ENCODE measurements at regions not wholly inside any gene's neighbourhood (a gene's known extent, or its start where the extent isn't known, plus 50 kb on each side); places are given as distances from the start of the nearest gene placed in this dataset.

GRCh38 chr19:29409076-29409862, 116.5 kb upstream of the VSTM2B start:
- H3K4me3 ChIP-seq (ENCODE audit: low read depth, low read length): no peak overlapping the region
- DNase-seq (ENCODE audit: low read depth): no peak
- TF ChIP-seq, protein P1, sequence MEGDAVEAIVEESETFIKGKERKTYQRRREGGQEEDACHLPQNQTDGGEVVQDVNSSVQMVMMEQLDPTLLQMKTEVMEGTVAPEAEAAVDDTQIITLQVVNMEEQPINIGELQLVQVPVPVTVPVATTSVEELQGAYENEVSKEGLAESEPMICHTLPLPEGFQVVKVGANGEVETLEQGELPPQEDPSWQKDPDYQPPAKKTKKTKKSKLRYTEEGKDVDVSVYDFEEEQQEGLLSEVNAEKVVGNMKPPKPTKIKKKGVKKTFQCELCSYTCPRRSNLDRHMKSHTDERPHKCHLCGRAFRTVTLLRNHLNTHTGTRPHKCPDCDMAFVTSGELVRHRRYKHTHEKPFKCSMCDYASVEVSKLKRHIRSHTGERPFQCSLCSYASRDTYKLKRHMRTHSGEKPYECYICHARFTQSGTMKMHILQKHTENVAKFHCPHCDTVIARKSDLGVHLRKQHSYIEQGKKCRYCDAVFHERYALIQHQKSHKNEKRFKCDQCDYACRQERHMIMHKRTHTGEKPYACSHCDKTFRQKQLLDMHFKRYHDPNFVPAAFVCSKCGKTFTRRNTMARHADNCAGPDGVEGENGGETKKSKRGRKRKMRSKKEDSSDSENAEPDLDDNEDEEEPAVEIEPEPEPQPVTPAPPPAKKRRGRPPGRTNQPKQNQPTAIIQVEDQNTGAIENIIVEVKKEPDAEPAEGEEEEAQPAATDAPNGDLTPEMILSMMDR (IDR thresholded peaks at IDR 0.05; ENCODE audit: low read depth, low read length, missing control alignments): no peak
- in situ Hi-C loops (cut with HindIII; ENCODE audit: low sequenced_read_pairs): no loop called here

GRCh38 chr19:29410601-29411000, 115.2 kb upstream of the VSTM2B start:
- in situ Hi-C loops (cut with HindIII; ENCODE audit: low sequenced_read_pairs): no loop called here
- no peak for DNase-seq (ENCODE audit: low read depth)
- H3K4me3 ChIP-seq (ENCODE audit: low read depth, low read length): no peak overlapping the region
- TF ChIP-seq, protein P1 (IDR thresholded peaks at IDR 0.05; ENCODE audit: low read depth, low read length, missing control alignments): no peak

GRCh38 chr19:29411113-29411581, 114.6 kb upstream of the VSTM2B start:
- in situ Hi-C loops (cut with HindIII; ENCODE audit: low sequenced_read_pairs): no loop called here
- no peak overlapping the region for H3K4me3 ChIP-seq (ENCODE audit: low read depth, low read length)
- DNase-seq (ENCODE audit: low read depth): no peak
- TF ChIP-seq, protein P1 (IDR thresholded peaks at IDR 0.05; ENCODE audit: low read depth, low read length, missing control alignments): no peak

- DNase-seq (ENCODE audit: low read depth): no peak
- TF ChIP-seq, protein P1 (IDR thresholded peaks at IDR 0.05; ENCODE audit: low read depth, low read length, missing control alignments): no peak
- no peak overlapping the region for H3K4me3 ChIP-seq (ENCODE audit: low read depth, low read length)
- in situ Hi-C loops (cut with HindIII; ENCODE audit: low sequenced_read_pairs): no loop called here
Measured at GRCh38 chr19:29413435-29413834, 112.4 kb upstream of the VSTM2B start.

GRCh38 chr19:29415507-29415906, 110.3 kb upstream of the VSTM2B start:
- TF ChIP-seq, protein P1 (IDR thresholded peaks at IDR 0.05; ENCODE audit: low read depth, low read length, missing control alignments): no peak
- no peak for DNase-seq (ENCODE audit: low read depth)
- in situ Hi-C loops (cut with HindIII; ENCODE audit: low sequenced_read_pairs): no loop called here

DNA sequence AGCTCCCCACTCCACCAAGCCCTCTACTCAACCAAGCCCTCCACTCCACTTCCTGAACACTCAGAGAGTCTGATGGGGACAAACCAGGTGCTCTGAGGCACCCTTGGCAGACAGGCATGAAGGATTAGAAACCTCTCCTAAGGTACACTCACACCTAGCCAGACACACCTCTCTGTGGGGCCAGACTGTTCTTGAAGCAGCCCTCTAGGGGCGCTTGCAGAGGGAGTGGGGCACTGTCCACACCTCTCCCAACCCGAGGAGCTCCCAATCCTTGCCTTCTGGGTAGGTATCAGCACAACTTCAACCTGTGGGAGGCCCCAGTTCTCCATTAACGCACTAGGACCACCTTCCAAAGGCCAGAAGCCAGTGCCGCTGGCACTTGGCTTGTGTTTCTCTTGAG, 108.7 kb upstream of the VSTM2B start:
- in situ Hi-C loops (cut with HindIII; ENCODE audit: low sequenced_read_pairs): no loop called here
- TF ChIP-seq, protein P1 (IDR thresholded peaks at IDR 0.05; ENCODE audit: low read depth, low read length, missing control alignments): no peak
- no peak for DNase-seq (ENCODE audit: low read depth)
- H3K4me3 ChIP-seq (ENCODE audit: low read depth, low read length): no peak overlapping the region

More at GRCh38 chr19:29415507-29415906, 110.3 kb upstream of the VSTM2B start:
- no peak overlapping the region for H3K4me3 ChIP-seq (ENCODE audit: low read depth, low read length)

Measured in astrocyte of the cerebellum (primary cell).